Stomach (tissue), 4 donors: ENCODE measurements at regions not wholly inside any gene's neighbourhood (a gene's known extent, or its start where the extent isn't known, plus 50 kb on each side); places are given as distances from the start of the nearest gene placed in this dataset.
A peak's percentile ranks its signal among the peaks of the same experiment; 100 is the strongest.

Experiments used
- CTCF ChIP-seq, 7 experiments: fragments of 450-650 bp in 4 of 7; fragments of 200-600 bp in 3 of 7; sonication (generic) in 3 of 7; IDR thresholded peaks; one replicate each; pipeline ENCODE4 v1.5.1; 2016 to 2019; ENCODE audit warnings: antibody characterized with exemption in 7 of 7, control low read depth in 2 of 7, mild to moderate bottlenecking in 1 of 7
- POLR2A ChIP-seq, 4 donors: fragments of 450-650 bp; IDR thresholded peaks; one replicate each; pipeline ENCODE4 v1.6.1; 2016; ENCODE audit warnings: antibody characterized with exemption in 4 of 4, control low read depth in 2 of 4, mild to moderate bottlenecking in 1 of 4, moderate library complexity in 1 of 4
- POLR2AphosphoS5 ChIP-seq, 3 donors: sonication (generic); formaldehyde crosslinking; IDR thresholded peaks; one replicate each; pipeline ENCODE4 v1.6.1; 2016; ENCODE audit warnings: antibody characterized with exemption in 3 of 3

DNA sequence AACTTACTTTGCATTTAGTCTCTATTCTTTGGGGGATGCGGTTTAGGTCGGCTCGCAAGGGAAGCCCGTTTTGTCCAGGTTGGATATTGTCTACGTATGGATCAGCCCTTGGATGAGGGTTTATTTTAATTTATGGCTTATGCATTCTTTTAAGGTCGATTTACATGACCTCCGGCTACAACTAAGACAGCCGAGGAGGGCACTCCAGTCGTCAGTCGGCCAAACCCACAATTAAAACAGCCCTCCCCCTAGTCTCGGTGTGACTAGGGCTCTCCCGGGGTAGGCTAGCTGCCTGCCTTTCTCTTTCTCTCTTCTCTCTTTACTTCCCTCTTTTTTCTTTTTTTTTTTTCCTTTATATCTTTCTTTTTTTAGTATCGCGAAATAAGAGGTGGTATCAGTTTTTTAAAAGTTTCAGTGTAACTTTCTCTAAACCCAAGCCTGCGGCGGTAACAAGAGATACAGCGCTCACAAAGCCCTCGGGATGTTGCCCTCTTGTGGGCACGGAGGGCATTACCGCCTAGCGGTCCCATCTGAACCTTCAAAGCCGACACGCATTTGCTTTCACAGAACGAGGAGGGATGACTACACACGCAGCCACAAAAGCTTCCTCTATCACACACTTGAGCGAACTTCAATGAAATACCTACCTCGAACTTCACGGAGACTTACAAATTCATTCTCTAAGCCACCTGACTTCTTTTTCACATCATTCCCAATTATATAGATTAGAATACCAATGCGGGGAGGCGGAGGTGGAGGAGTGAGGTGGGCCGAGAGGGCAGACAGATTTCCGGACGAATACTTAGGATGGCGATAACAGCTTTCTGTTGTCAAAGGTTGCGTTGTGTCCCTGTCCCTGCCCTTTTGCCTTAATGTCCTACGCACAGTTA lies 132.3 kb upstream of the C11orf58 start:
- TF ChIP-seq POLR2AphosphoS5 (IDR thresholded peaks at IDR 0.05) = peak; percentile 64 to 95 (median 81)
- peak in 6 of 7 experiments; percentile 82 to 99 (median 96) for TF ChIP-seq CTCF (IDR thresholded peaks at IDR 0.05)
- no peak for TF ChIP-seq POLR2A (IDR thresholded peaks at IDR 0.05)
